IPS-15b (cell line): ENCODE measurements at regions not wholly inside any gene's neighbourhood (a gene's known extent, or its start where the extent isn't known, plus 50 kb on each side); places are given as distances from the start of the nearest gene placed in this dataset.

Experiments used
- H3K27me3 ChIP-seq: one replicate; pipeline ENCODE4 v1.6.1; 2013; ENCODE audit warnings: low read length; ENCODE audit not compliant: control insufficient read depth, insufficient read depth
- H3K36me3 ChIP-seq: one replicate; pipeline ENCODE4 v1.6.1; 2013; ENCODE audit warnings: low read length; ENCODE audit not compliant: control insufficient read depth, insufficient read depth
- H3K4me1 ChIP-seq: one replicate; pipeline ENCODE4 v1.6.1; 2013; ENCODE audit warnings: mild to moderate bottlenecking, low read length; ENCODE audit not compliant: control insufficient read depth, insufficient read depth
- H3K4me3 ChIP-seq: one replicate; pipeline ENCODE4 v1.5.1; 2013; ENCODE audit warnings: low read depth, low read length
- H3K9ac ChIP-seq: one replicate; pipeline ENCODE4 v1.6.1; 2013; ENCODE audit warnings: low read depth, mild to moderate bottlenecking, low read length
- H3K9me3 ChIP-seq: one replicate; pipeline ENCODE4 v1.6.1; 2013; ENCODE audit warnings: mild to moderate bottlenecking, low read length; ENCODE audit not compliant: control insufficient read depth, insufficient read depth

- H3K9me3 ChIP-seq, result no peaks in the 10 kb centered on the region
- H3K4me3 ChIP-seq, result no peak overlapping the region
- no peak overlapping the region for H3K9ac ChIP-seq
- no peaks in the 10 kb centered on the region for H3K4me1 ChIP-seq
- H3K27me3 ChIP-seq, result no peaks in the 10 kb centered on the region
- H3K36me3 ChIP-seq, result no peaks in the 10 kb centered on the region
These were observed 1491.9 kb upstream of the CELF4 start for GRCh38 chr18:39057423-39058064.

GRCh38 chr18:39053571-39053970 lies 1488.0 kb upstream of the CELF4 start:
- Histone ChIP-seq H3K36me3 (no peaks in the 10 kb centered on the region), H3K9me3 (no peaks in the 10 kb centered on the region)

GRCh38 chr18:39051013-39051412 lies 1485.4 kb upstream of the CELF4 start:
- Histone ChIP-seq H3K27me3 (no peaks in the 10 kb centered on the region), H3K4me1 (no peaks in the 10 kb centered on the region), H3K9ac (no peak overlapping the region), H3K4me3 (no peak overlapping the region), H3K9me3 (no peaks in the 10 kb centered on the region), H3K36me3 (no peaks in the 10 kb centered on the region)

More at GRCh38 chr18:39053571-39053970, 1488.0 kb upstream of the CELF4 start:
- Histone ChIP-seq H3K9ac (no peak overlapping the region), H3K27me3 (no peaks in the 10 kb centered on the region), H3K4me1 (no peaks in the 10 kb centered on the region), H3K4me3 (no peak overlapping the region)

GRCh38 chr18:39039813-39040212 lies 1474.2 kb upstream of the CELF4 start:
- Histone ChIP-seq H3K4me3 (no peak overlapping the region), H3K9ac (no peak overlapping the region), H3K4me1 (no peaks in the 10 kb centered on the region), H3K9me3 (no peaks in the 10 kb centered on the region), H3K36me3 (no peaks in the 10 kb centered on the region), H3K27me3 (no peaks in the 10 kb centered on the region)

- Histone ChIP-seq H3K9me3 (no peaks in the 10 kb centered on the region), H3K27me3 (no peaks in the 10 kb centered on the region), H3K9ac (no peak overlapping the region), H3K4me1 (no peaks in the 10 kb centered on the region), H3K4me3 (no peak overlapping the region), H3K36me3 (no peaks in the 10 kb centered on the region)
These were observed 1472.3 kb upstream of the CELF4 start for GRCh38 chr18:39037925-39038324.

GRCh38 chr18:39033312-39033711 lies 1467.7 kb upstream of the CELF4 start:
- H3K27me3 ChIP-seq, result no peaks in the 10 kb centered on the region

GRCh38 chr18:39031647-39032046 lies 1466.0 kb upstream of the CELF4 start:
- no peaks in the 10 kb centered on the region for H3K27me3 ChIP-seq
- no peaks in the 10 kb centered on the region for H3K4me1 ChIP-seq
- no peaks in the 10 kb centered on the region for H3K36me3 ChIP-seq
- H3K9me3 ChIP-seq, result no peaks in the 10 kb centered on the region
- H3K4me3 ChIP-seq, result no peak overlapping the region
- H3K9ac ChIP-seq, result no peak overlapping the region

More at GRCh38 chr18:39033312-39033711, 1467.7 kb upstream of the CELF4 start:
- Histone ChIP-seq H3K9ac (no peak overlapping the region), H3K4me3 (no peak overlapping the region), H3K4me1 (no peaks in the 10 kb centered on the region), H3K36me3 (no peaks in the 10 kb centered on the region), H3K9me3 (no peaks in the 10 kb centered on the region)

- Histone ChIP-seq H3K9ac (no peak overlapping the region), H3K36me3 (no peaks in the 10 kb centered on the region), H3K9me3 (no peaks in the 10 kb centered on the region), H3K27me3 (no peaks in the 10 kb centered on the region), H3K4me1 (no peaks in the 10 kb centered on the region), H3K4me3 (no peak overlapping the region)
These were observed 1464.6 kb upstream of the CELF4 start for GRCh38 chr18:39030124-39030655.

GRCh38 chr18:39025531-39025930 lies 1459.9 kb upstream of the CELF4 start:
- Histone ChIP-seq H3K4me1 (no peaks in the 10 kb centered on the region), H3K9me3 (no peaks in the 10 kb centered on the region), H3K36me3 (no peaks in the 10 kb centered on the region), H3K4me3 (no peak overlapping the region), H3K27me3 (no peaks in the 10 kb centered on the region), H3K9ac (no peak overlapping the region)

- H3K9me3 ChIP-seq, result no peaks in the 10 kb centered on the region
- H3K36me3 ChIP-seq, result no peaks in the 10 kb centered on the region
- no peaks in the 10 kb centered on the region for H3K4me1 ChIP-seq
- H3K4me3 ChIP-seq, result no peak overlapping the region
- H3K27me3 ChIP-seq, result no peaks in the 10 kb centered on the region
- no peak overlapping the region for H3K9ac ChIP-seq
These were observed 1454.4 kb upstream of the CELF4 start for GRCh38 chr18:39019989-39020388.

GRCh38 chr18:39007031-39007902 lies 1441.7 kb upstream of the CELF4 start:
- Histone ChIP-seq H3K9ac (no peak overlapping the region), H3K36me3 (no peaks in the 10 kb centered on the region), H3K4me3 (no peak overlapping the region), H3K9me3 (no peaks in the 10 kb centered on the region), H3K27me3 (no peaks in the 10 kb centered on the region), H3K4me1 (no peaks in the 10 kb centered on the region)

- Histone ChIP-seq H3K36me3 (no peaks in the 10 kb centered on the region), H3K4me1 (no peaks in the 10 kb centered on the region), H3K27me3 (no peaks in the 10 kb centered on the region), H3K9me3 (no peaks in the 10 kb centered on the region), H3K9ac (no peak overlapping the region), H3K4me3 (no peak overlapping the region)
These were observed 1430.5 kb upstream of the CELF4 start for GRCh38 chr18:38996056-38996455.
